GM23338 (cell line): ENCODE measurements at regions not wholly inside any gene's neighbourhood (a gene's known extent, or its start where the extent isn't known, plus 50 kb on each side); places are given as distances from the start of the nearest gene placed in this dataset.

Experiments
- CREB1 ChIP-seq: fragments of 250-450 bp; sonication (Bioruptor Pico); IDR thresholded peaks from 2 replicates; pipeline ENCODE4 v1.5.0; 2020; ENCODE audit warnings: low read depth, mild to moderate bottlenecking, moderate library complexity
- CTCF ChIP-seq, 2 experiments: fragments of 200-600 bp in 1 of 2; sonication (generic) in 1 of 2; conservative IDR thresholded peaks; 2 replicates each; pipeline versions ENCODE4 v1.5.1 to v1.6.1; 2016 to 2017; ENCODE audit warnings: antibody characterized with exemption in 2 of 2, low read depth in 2 of 2, mild to moderate bottlenecking in 2 of 2, moderate library complexity in 1 of 2
- EZH2 ChIP-seq: fragments of 200-600 bp; sonication (generic); IDR thresholded peaks from one replicate; pipeline ENCODE4 v1.8.0; 2017; ENCODE audit warnings: antibody characterized with exemption, mild to moderate bottlenecking, low read depth; ENCODE audit not compliant: unreplicated experiment
- POLR2AphosphoS5 ChIP-seq: IDR thresholded peaks from 2 replicates; pipeline ENCODE4 v1.6.1; 2016; ENCODE audit warnings: antibody characterized with exemption, low read depth
- REST ChIP-seq: IDR thresholded peaks from one replicate; pipeline ENCODE4 v1.6.1; 2018; ENCODE audit warnings: antibody characterized with exemption; ENCODE audit not compliant: unreplicated experiment
- ZNF331 ChIP-seq: fragments of 250-450 bp; sonication (Bioruptor Pico); IDR thresholded peaks from 2 replicates; pipeline ENCODE4 v1.5.0; 2020; ENCODE audit warnings: low read depth, mild to moderate bottlenecking, moderate library complexity

DNA sequence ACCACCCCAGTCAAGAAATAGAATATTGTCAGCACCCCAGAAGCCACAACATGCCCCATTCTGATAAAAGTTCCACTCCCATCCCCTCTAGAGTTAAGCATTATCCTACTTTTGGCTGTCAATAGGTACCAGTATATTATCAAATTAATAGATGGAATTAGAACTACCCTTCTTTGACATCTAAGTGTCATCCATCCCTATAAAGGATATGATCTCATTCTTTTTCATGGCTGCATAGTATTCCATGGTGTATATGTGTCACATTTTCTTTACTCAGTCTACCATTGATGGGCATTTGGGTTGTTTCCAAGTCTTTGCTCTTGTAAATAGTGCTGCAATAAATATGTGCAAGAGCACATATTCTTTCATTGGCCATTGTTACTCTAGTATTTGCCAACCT lies 246.2 kb downstream of the SEC23A start:
- TF ChIP-seq CTCF (conservative IDR thresholded peaks at IDR 0.05; ENCODE audit: low read depth in 2 of 2) (no peak), EZH2 (no peak), ZNF331 (CRISPR knock-in tag) (no peak), REST (no peak), POLR2AphosphoS5 (no peak), CREB1 (no peak)
